ENCODE measurements at regions not wholly inside any gene's neighbourhood (a gene's known extent, or its start where the extent isn't known, plus 50 kb on each side); places are given as distances from the start of the nearest gene placed in this dataset.

DNA sequence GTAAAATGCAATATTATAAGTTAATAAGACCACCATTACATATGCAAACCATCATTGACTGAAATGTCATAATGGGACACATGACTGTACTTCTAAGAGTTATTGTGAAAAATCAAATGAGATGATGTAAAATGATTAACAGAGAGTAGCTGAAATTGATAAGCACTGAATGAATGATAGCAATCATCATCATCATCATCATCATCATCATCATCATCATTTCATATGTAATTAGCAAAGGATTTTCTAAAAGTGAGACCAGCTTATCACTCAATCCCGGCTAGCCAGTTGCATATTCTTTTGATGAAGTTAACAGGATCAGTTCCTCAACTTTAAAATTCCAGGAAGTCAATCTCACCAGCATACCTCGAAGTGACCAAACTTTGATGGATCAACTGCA, 650.3 kb upstream of the KLF4 start:
- TF ChIP-seq POLR2A (IDR thresholded peaks at IDR 0.05; ENCODE audit: low read length) (no peak), GATA1 (IDR thresholded peaks at IDR 0.05; ENCODE audit: low read depth, low read length) (no peak)

Measured in erythroblast (primary cell).